ENCODE measurements at regions not wholly inside any gene's neighbourhood (a gene's known extent, or its start where the extent isn't known, plus 50 kb on each side); places are given as distances from the start of the nearest gene placed in this dataset.

DNA sequence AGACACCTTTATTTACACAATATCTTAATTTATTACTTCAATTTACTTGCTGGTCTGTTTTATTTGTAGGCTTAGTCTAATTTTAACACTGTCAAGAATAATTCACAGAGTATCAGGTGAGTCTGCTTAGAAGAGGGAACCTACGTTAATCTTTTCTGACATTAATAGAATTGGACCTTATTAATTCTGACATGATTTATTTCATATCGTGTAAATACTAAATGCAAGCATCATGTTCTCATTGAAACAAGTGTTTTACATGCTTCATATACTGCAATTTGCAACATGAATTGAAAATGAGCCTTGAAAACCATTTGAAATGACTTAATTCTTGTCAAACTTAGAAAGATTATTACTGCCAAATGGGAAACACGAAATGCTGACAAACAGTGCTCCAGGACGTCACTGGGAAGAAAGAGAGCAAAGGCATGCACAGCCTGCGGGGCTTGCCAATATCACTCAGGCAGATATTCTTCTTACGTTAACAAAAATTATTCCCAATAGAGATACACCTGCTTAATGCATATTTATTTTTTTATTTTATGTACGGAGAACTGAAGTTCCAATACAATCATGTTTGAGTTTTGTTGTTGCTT, 282.0 kb upstream of the AKR1E2 start:
- Histone ChIP-seq H3K4me1 (ENCODE audit: control insufficient read depth, low read length) (no peaks in the 10 kb centered on the region), H3K4me2 (ENCODE audit: low read length) (no peak overlapping the region), H3K79me2 (ENCODE audit: control insufficient read depth, low read length) (no peaks in the 10 kb centered on the region), H4K20me1 (ENCODE audit: control insufficient read depth, insufficient read depth, low read depth, low read length) (no peaks in the 10 kb centered on the region), H3K27ac (ENCODE audit: low read depth, low read length) (no peak overlapping the region), H3K36me3 (ENCODE audit: control insufficient read depth, low read length) (no peaks in the 10 kb centered on the region), H3K9me2 (replicated peaks; ENCODE audit: control insufficient read depth, low read length) (no peaks in the 10 kb centered on the region), H3F3A (ENCODE audit: control insufficient read depth, insufficient read depth) (no peaks in the 10 kb centered on the region), H3K27me3 (ENCODE audit: control insufficient read depth, low read length) (no peaks in the 10 kb centered on the region), H3K4me3 (ENCODE audit: low read length) (no peak overlapping the region), H3K9me3 (ENCODE audit: control insufficient read depth, insufficient read depth, low read length) (no peaks in the 10 kb centered on the region)
- TF ChIP-seq, protein P1, sequence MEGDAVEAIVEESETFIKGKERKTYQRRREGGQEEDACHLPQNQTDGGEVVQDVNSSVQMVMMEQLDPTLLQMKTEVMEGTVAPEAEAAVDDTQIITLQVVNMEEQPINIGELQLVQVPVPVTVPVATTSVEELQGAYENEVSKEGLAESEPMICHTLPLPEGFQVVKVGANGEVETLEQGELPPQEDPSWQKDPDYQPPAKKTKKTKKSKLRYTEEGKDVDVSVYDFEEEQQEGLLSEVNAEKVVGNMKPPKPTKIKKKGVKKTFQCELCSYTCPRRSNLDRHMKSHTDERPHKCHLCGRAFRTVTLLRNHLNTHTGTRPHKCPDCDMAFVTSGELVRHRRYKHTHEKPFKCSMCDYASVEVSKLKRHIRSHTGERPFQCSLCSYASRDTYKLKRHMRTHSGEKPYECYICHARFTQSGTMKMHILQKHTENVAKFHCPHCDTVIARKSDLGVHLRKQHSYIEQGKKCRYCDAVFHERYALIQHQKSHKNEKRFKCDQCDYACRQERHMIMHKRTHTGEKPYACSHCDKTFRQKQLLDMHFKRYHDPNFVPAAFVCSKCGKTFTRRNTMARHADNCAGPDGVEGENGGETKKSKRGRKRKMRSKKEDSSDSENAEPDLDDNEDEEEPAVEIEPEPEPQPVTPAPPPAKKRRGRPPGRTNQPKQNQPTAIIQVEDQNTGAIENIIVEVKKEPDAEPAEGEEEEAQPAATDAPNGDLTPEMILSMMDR (IDR thresholded peaks at IDR 0.05; ENCODE audit: low read depth, low read length, poor library complexity, severe bottlenecking), result no peak
- TF ChIP-seq EZH2phosphoT487 (IDR thresholded peaks at IDR 0.05; ENCODE audit: borderline replicate concordance, low read length), result no peak

DNA sequence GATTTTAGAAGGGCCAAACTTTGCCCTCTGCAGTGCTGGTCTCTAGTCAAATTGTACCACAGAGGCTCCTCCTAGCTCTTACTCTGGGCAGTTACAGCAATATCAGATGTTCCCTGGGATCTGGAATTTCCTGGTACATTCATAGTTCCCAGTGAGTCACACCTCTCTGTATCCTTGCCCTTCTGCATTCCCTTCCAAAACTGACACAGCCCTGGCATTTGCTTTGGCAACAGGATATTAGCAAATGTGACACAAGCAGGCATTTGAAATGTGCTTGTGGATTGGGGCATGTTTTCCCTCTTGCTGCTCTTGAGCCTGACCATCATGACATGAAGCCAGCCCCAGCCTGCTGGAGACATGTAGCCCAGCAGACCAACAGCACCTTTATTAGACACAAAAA, 284.7 kb upstream of the AKR1E2 start:
- Histone ChIP-seq H3K27ac (ENCODE audit: low read depth, low read length) (no peak overlapping the region), H3K9me3 (ENCODE audit: control insufficient read depth, insufficient read depth, low read length) (no peaks in the 10 kb centered on the region)

DNA sequence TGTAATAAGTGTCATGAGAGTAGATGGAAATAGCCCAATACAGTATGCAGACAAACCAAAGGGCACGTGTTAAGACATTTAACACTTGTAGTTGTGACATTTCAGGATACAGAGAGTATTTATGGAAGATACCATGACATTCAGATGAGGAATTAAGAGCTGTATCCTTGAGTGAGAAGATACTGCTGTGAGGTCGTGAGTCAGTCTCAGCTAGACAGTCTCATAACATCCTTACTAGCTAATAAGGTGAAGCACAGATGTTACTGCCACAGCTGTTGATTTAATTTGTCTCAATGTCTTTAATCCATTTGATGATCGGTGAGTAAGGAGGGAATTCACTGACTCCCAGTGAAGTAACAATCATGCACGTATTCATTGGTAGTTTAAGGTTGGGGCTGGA, 288.0 kb upstream of the AKR1E2 start:
- Histone ChIP-seq H3K4me1 (ENCODE audit: control insufficient read depth, low read length) (no peaks in the 10 kb centered on the region), H4K20me1 (ENCODE audit: control insufficient read depth, insufficient read depth, low read depth, low read length) (no peaks in the 10 kb centered on the region), H3F3A (ENCODE audit: control insufficient read depth, insufficient read depth) (no peaks in the 10 kb centered on the region), H3K9me3 (ENCODE audit: control insufficient read depth, insufficient read depth, low read length) (no peaks in the 10 kb centered on the region), H3K36me3 (ENCODE audit: control insufficient read depth, low read length) (no peaks in the 10 kb centered on the region), H3K9me2 (replicated peaks; ENCODE audit: control insufficient read depth, low read length) (no peaks in the 10 kb centered on the region), H3K27ac (ENCODE audit: low read depth, low read length) (no peak overlapping the region), H3K79me2 (ENCODE audit: control insufficient read depth, low read length) (no peaks in the 10 kb centered on the region), H3K27me3 (ENCODE audit: control insufficient read depth, low read length) (no peaks in the 10 kb centered on the region), H3K4me2 (ENCODE audit: low read length) (no peak overlapping the region), H3K4me3 (ENCODE audit: low read length) (no peak overlapping the region)
- TF ChIP-seq, protein P1 (IDR thresholded peaks at IDR 0.05; ENCODE audit: low read depth, low read length, poor library complexity, severe bottlenecking), result no peak
- no peak for TF ChIP-seq EZH2phosphoT487 (IDR thresholded peaks at IDR 0.05; ENCODE audit: borderline replicate concordance, low read length)

More for the DNA sequence above, 284.7 kb upstream of the AKR1E2 start:
- no peak overlapping the region for H3K4me2 ChIP-seq (ENCODE audit: low read length)
- H3K4me1 ChIP-seq (ENCODE audit: control insufficient read depth, low read length), result no peaks in the 10 kb centered on the region
- H3F3A ChIP-seq (ENCODE audit: control insufficient read depth, insufficient read depth), result no peaks in the 10 kb centered on the region
- no peaks in the 10 kb centered on the region for H4K20me1 ChIP-seq (ENCODE audit: control insufficient read depth, insufficient read depth, low read depth, low read length)
- H3K27me3 ChIP-seq (ENCODE audit: control insufficient read depth, low read length), result no peaks in the 10 kb centered on the region
- H3K4me3 ChIP-seq (ENCODE audit: low read length), result no peak overlapping the region
- H3K36me3 ChIP-seq (ENCODE audit: control insufficient read depth, low read length), result no peaks in the 10 kb centered on the region
- TF ChIP-seq, protein P1 (IDR thresholded peaks at IDR 0.05; ENCODE audit: low read depth, low read length, poor library complexity, severe bottlenecking), result no peak
- no peak for TF ChIP-seq EZH2phosphoT487 (IDR thresholded peaks at IDR 0.05; ENCODE audit: borderline replicate concordance, low read length)
- no peaks in the 10 kb centered on the region for H3K9me2 ChIP-seq (replicated peaks; ENCODE audit: control insufficient read depth, low read length)
- no peaks in the 10 kb centered on the region for H3K79me2 ChIP-seq (ENCODE audit: control insufficient read depth, low read length)
